Hepatocyte (in vitro differentiated cells): ENCODE measurements at regions not wholly inside any gene's neighbourhood (a gene's known extent, or its start where the extent isn't known, plus 50 kb on each side); places are given as distances from the start of the nearest gene placed in this dataset.

Source experiments
- DNase-seq: peaks from one replicate; pipeline ENCODE4 v3.0.0-alpha.2; 2016; ENCODE audit warnings: low spot score
- H2AFZ ChIP-seq: fragments of 200-600 bp; sonication (generic); 2 replicates; pipeline ENCODE4 v1.6.0; 2016; ENCODE audit warnings: antibody characterized with exemption, mild to moderate bottlenecking
- H3K27ac ChIP-seq: fragments of 200-600 bp; sonication (generic); 2 replicates; pipeline ENCODE4 v1.5.1; 2016; ENCODE audit warnings: mild to moderate bottlenecking
- H3K27me3 ChIP-seq: fragments of 200-600 bp; sonication (generic); 2 replicates; pipeline ENCODE4 v1.6.1; 2016
- H3K36me3 ChIP-seq: fragments of 200-600 bp; sonication (generic); replicated peaks from 2 replicates; pipeline ENCODE4 v1.5.1; 2016; ENCODE audit warnings: low read depth; ENCODE audit not compliant: insufficient read depth
- H3K4me1 ChIP-seq: fragments of 200-600 bp; sonication (generic); 2 replicates; pipeline ENCODE4 v1.5.1; 2016; ENCODE audit warnings: mild to moderate bottlenecking, moderate library complexity; ENCODE audit not compliant: insufficient read depth
- H3K4me2 ChIP-seq: fragments of 200-600 bp; sonication (generic); 2 replicates; pipeline ENCODE4 v1.6.0; 2016
- H3K4me3 ChIP-seq: fragments of 200-600 bp; sonication (generic); 2 replicates; pipeline ENCODE4 v1.5.1; 2016; ENCODE audit warnings: mild to moderate bottlenecking
- H3K79me2 ChIP-seq: fragments of 200-600 bp; sonication (generic); 2 replicates; pipeline ENCODE4 v1.6.0; 2017; ENCODE audit warnings: mild to moderate bottlenecking
- H3K9me2 ChIP-seq: fragments of 200-600 bp; sonication (generic); replicated peaks from 2 replicates; pipeline ENCODE4 v1.6.0; 2017; ENCODE audit warnings: mild to moderate bottlenecking; ENCODE audit not compliant: insufficient read depth
- H3K9me3 ChIP-seq: fragments of 200-600 bp; sonication (generic); 2 replicates; pipeline ENCODE4 v1.5.1; 2016; ENCODE audit warnings: low read depth, mild to moderate bottlenecking
- H4K20me1 ChIP-seq: fragments of 200-600 bp; sonication (generic); 2 replicates; pipeline ENCODE4 v1.6.0; 2016; ENCODE audit warnings: mild to moderate bottlenecking; ENCODE audit not compliant: insufficient read depth, poor library complexity, severe bottlenecking
- CTCF ChIP-seq: fragments of 200-600 bp; sonication (generic); IDR thresholded peaks from 2 replicates; pipeline ENCODE4 v1.5.1; 2016; ENCODE audit warnings: antibody characterized with exemption, mild to moderate bottlenecking; ENCODE audit not compliant: poor library complexity
- EZH2 ChIP-seq: fragments of 200-600 bp; sonication (generic); IDR thresholded peaks from 2 replicates; pipeline ENCODE4 v1.6.1; 2016; ENCODE audit warnings: antibody characterized with exemption, mild to moderate bottlenecking, borderline replicate concordance
- EZH2phosphoT487 ChIP-seq: fragments of 200-600 bp; sonication (generic); IDR thresholded peaks from one replicate; pipeline ENCODE4 v1.6.1; 2018; ENCODE audit warnings: antibody characterized with exemption, mild to moderate bottlenecking, low read depth, moderate library complexity; ENCODE audit not compliant: unreplicated experiment, severe bottlenecking
- WGBS: methylation state at CpG from one replicate; pipeline ENCODE4 v1.1.6; 2016; ENCODE audit warnings: low lambda C conversion rate; ENCODE audit errors: missing lambda C conversion rate; 5-methylcytosine and 5-hydroxymethylcytosine counted together

- Histone ChIP-seq H4K20me1 (no peaks in the 10 kb centered on the region), H3K36me3 (no peaks in the 10 kb centered on the region), H3K9me3 (peaks cover 3% of the 10 kb centered on the region), H3K4me3 (no peak overlapping the region), H3K27me3 (no peaks in the 10 kb centered on the region), H3K4me2 (no peak overlapping the region), H3K79me2 (no peaks in the 10 kb centered on the region), H3K9me2 (no peaks in the 10 kb centered on the region), H2AFZ (no peak overlapping the region), H3K27ac (no peak overlapping the region), H3K4me1 (no peaks in the 10 kb centered on the region)
- no peak for TF ChIP-seq EZH2phosphoT487
- DNase-seq: no peak
- WGBS: 88% methylated on average over 3 of the region's 3 CpGs
Observed at GRCh38 chr1:209458921-209459320, 124.6 kb upstream of the CAMK1G start.

GRCh38 chr1:209461168-209461567 is 122.3 kb upstream of the CAMK1G start:
- no peak overlapping the region for H3K27ac ChIP-seq
- no peaks in the 10 kb centered on the region for H3K4me1 ChIP-seq
- H3K27me3 ChIP-seq: no peaks in the 10 kb centered on the region
- peaks cover 3% of the 10 kb centered on the region for H3K9me3 ChIP-seq
- H2AFZ ChIP-seq: no peak overlapping the region
- no peaks in the 10 kb centered on the region for H3K36me3 ChIP-seq
- no peaks in the 10 kb centered on the region for H3K79me2 ChIP-seq
- TF ChIP-seq EZH2phosphoT487: no peak
- no peaks in the 10 kb centered on the region for H4K20me1 ChIP-seq
- H3K4me3 ChIP-seq: no peak overlapping the region
- DNase-seq: no peak
- no peaks in the 10 kb centered on the region for H3K9me2 ChIP-seq
- no peak overlapping the region for H3K4me2 ChIP-seq

- no peaks in the 10 kb centered on the region for H3K9me2 ChIP-seq
- H3K4me3 ChIP-seq: no peak overlapping the region
- H3K4me2 ChIP-seq: no peak overlapping the region
- peaks cover 3% of the 10 kb centered on the region for H3K9me3 ChIP-seq
- DNase-seq: no peak
- no peaks in the 10 kb centered on the region for H3K4me1 ChIP-seq
- no peak overlapping the region for H2AFZ ChIP-seq
- no peaks in the 10 kb centered on the region for H3K79me2 ChIP-seq
- no peaks in the 10 kb centered on the region for H3K36me3 ChIP-seq
- H4K20me1 ChIP-seq: no peaks in the 10 kb centered on the region
- TF ChIP-seq EZH2phosphoT487: no peak
- TF ChIP-seq CTCF: no peak
- no peak for TF ChIP-seq EZH2
- H3K27ac ChIP-seq: no peak overlapping the region
- H3K27me3 ChIP-seq: no peaks in the 10 kb centered on the region
Observed at GRCh38 chr1:209462433-209462832, 121.1 kb upstream of the CAMK1G start.

- WGBS: 100% methylated on average over 1 of the region's 1 CpG
Observed at GRCh38 chr1:209463441-209463840, 120.1 kb upstream of the CAMK1G start.

More at GRCh38 chr1:209463441-209463840, 120.1 kb upstream of the CAMK1G start:
- H3K79me2 ChIP-seq: no peaks in the 10 kb centered on the region
- H4K20me1 ChIP-seq: no peaks in the 10 kb centered on the region
- H3K4me3 ChIP-seq: no peak overlapping the region
- no peak overlapping the region for H2AFZ ChIP-seq
- H3K4me2 ChIP-seq: no peak overlapping the region
- no peak overlapping the region for H3K27ac ChIP-seq
- no peaks in the 10 kb centered on the region for H3K27me3 ChIP-seq
- H3K36me3 ChIP-seq: no peaks in the 10 kb centered on the region
- H3K4me1 ChIP-seq: no peaks in the 10 kb centered on the region
- H3K9me3 ChIP-seq: peaks cover 3% of the 10 kb centered on the region
- no peak for TF ChIP-seq CTCF
- TF ChIP-seq EZH2phosphoT487: no peak
- TF ChIP-seq EZH2: no peak
- DNase-seq: no peak
- no peaks in the 10 kb centered on the region for H3K9me2 ChIP-seq
